CD14-positive monocyte (primary cell): ENCODE measurements at regions not wholly inside any gene's neighbourhood (a gene's known extent, or its start where the extent isn't known, plus 50 kb on each side); places are given as distances from the start of the nearest gene placed in this dataset.

Experiments
- DNase-seq, 3 donors: peaks; one replicate each; pipeline ENCODE4 v3.0.0-alpha.2; 2011 to 2022
- H2AFZ ChIP-seq: 2 replicates; pipeline ENCODE4 v1.6.0; 2012; ENCODE audit warnings: mild to moderate bottlenecking, low read depth, low read length, inconsistent platforms; ENCODE audit not compliant: insufficient read depth, poor library complexity, severe bottlenecking
- H3K27ac ChIP-seq, 2 donors: 1 replicate in 1 of 2; 2 replicates in 1 of 2; pipeline ENCODE4 v1.5.1; 2012 to 2013; ENCODE audit warnings: low read length in 2 of 2, control low read depth in 1 of 2, inconsistent platforms in 1 of 2, low read depth in 1 of 2, mild to moderate bottlenecking in 1 of 2
- H3K27me3 ChIP-seq, 2 donors: one replicate each; pipeline versions ENCODE4 v1.6.0 to v1.6.1; 2011 to 2013; ENCODE audit warnings: low read length in 2 of 2; ENCODE audit not compliant: control insufficient read depth in 2 of 2, insufficient read depth in 2 of 2
- H3K36me3 ChIP-seq, 2 donors: replicated peaks in 1 of 2; 1 replicate in 1 of 2; 2 replicates in 1 of 2; pipeline versions ENCODE4 v1.5.1 to v1.6.1; 2012 to 2013; ENCODE audit warnings: low read length in 2 of 2, control low read depth in 1 of 2, inconsistent platforms in 1 of 2, mild to moderate bottlenecking in 1 of 2; ENCODE audit not compliant: insufficient read depth in 2 of 2, control insufficient read depth in 1 of 2
- H3K4me1 ChIP-seq, 2 donors: 1 replicate in 1 of 2; 2 replicates in 1 of 2; pipeline versions ENCODE4 v1.5.1 to v1.6.1; 2012 to 2013; ENCODE audit warnings: low read length in 2 of 2, control low read depth in 1 of 2, inconsistent platforms in 1 of 2, mild to moderate bottlenecking in 1 of 2, moderate library complexity in 1 of 2; ENCODE audit not compliant: insufficient read depth in 2 of 2, control insufficient read depth in 1 of 2
- H3K4me2 ChIP-seq: replicated peaks from 2 replicates; pipeline ENCODE3; 2012; ENCODE audit warnings: low read length, moderate library complexity, mild to moderate bottlenecking; ENCODE audit not compliant: poor library complexity, severe bottlenecking; ENCODE audit errors: extremely low read depth
- H3K4me3 ChIP-seq, 3 experiments: fragments of 200-600 bp in 1 of 3; sonication (generic) in 1 of 3; replicated peaks in 1 of 3; 1 replicate in 2 of 3; 2 replicates in 1 of 3; pipeline ENCODE4 v1.5.1; 2011 to 2013; ENCODE audit warnings: low read length in 3 of 3, mild to moderate bottlenecking in 3 of 3, control low read depth in 2 of 3, low read depth in 2 of 3, inconsistent platforms in 1 of 3, moderate library complexity in 1 of 3
- H3K79me2 ChIP-seq: 2 replicates; pipeline ENCODE4 v1.6.0; 2012; ENCODE audit warnings: mild to moderate bottlenecking, control low read depth, inconsistent platforms, low read length, moderate library complexity; ENCODE audit not compliant: insufficient read depth
- H3K9ac ChIP-seq: 2 replicates; pipeline ENCODE4 v1.6.0; 2017; ENCODE audit warnings: low read length, mild to moderate bottlenecking; ENCODE audit not compliant: insufficient read depth, poor library complexity, severe bottlenecking
- H3K9me3 ChIP-seq, 2 donors: replicated peaks in 1 of 2; 1 replicate in 1 of 2; 2 replicates in 1 of 2; pipeline versions ENCODE4 v1.5.1 to v1.6.1; 2012 to 2013; ENCODE audit warnings: low read length in 2 of 2, control low read depth in 1 of 2; ENCODE audit not compliant: control insufficient read depth in 1 of 2, insufficient read depth in 1 of 2
- H4K20me1 ChIP-seq: 2 replicates; pipeline ENCODE4 v1.6.0; 2012; ENCODE audit warnings: mild to moderate bottlenecking, low read length, control low read depth, moderate library complexity; ENCODE audit not compliant: insufficient read depth
- H3K27ac Mint-ChIP-seq, 7 donors: one replicate each; pipeline ENCODE4 v1.8.0; 2020; ENCODE audit warnings: mild to moderate bottlenecking in 7 of 7, mixed read lengths in 7 of 7, moderate library complexity in 6 of 7, inconsistent platforms in 2 of 7
- H3K27me3 Mint-ChIP-seq, 3 donors: one replicate each; pipeline ENCODE4 v1.8.0; 2021 to 2022; ENCODE audit warnings: low read depth in 3 of 3, mild to moderate bottlenecking in 3 of 3, mixed read lengths in 3 of 3, moderate library complexity in 3 of 3, inconsistent platforms in 1 of 3
- H3K36me3 Mint-ChIP-seq, 2 donors: one replicate each; pipeline ENCODE4 v1.8.0; 2020; ENCODE audit warnings: mixed read lengths in 2 of 2, inconsistent platforms in 1 of 2, mild to moderate bottlenecking in 1 of 2
- H3K4me1 Mint-ChIP-seq: one replicate; pipeline ENCODE4 v1.8.0; 2020; ENCODE audit warnings: mild to moderate bottlenecking, mixed read lengths
- H3K4me3 Mint-ChIP-seq, 2 donors: one replicate each; pipeline ENCODE4 v1.8.0; 2020; ENCODE audit warnings: mild to moderate bottlenecking in 2 of 2, mixed read lengths in 2 of 2, moderate library complexity in 1 of 2
- H3K9me3 Mint-ChIP-seq, 7 donors: one replicate each; pipeline ENCODE4 v1.8.0; 2020 to 2022; ENCODE audit warnings: mixed read lengths in 7 of 7, mild to moderate bottlenecking in 6 of 7, moderate library complexity in 6 of 7, inconsistent platforms in 2 of 7
- CTCF ChIP-seq: fragments of 200-600 bp; IDR thresholded peaks from one replicate; pipeline ENCODE4 v1.8.0; 2022; ENCODE audit warnings: antibody characterized with exemption, mild to moderate bottlenecking
- WGBS: methylation state at CpG from one replicate; pipeline ENCODE4 v1.1.5; 2013; ENCODE audit warnings: missing lambda C conversion rate; ENCODE audit not compliant: insufficient coverage; 5-methylcytosine and 5-hydroxymethylcytosine counted together
- intact Hi-C, 2 donors: fragments of 100-400 bp; cut with micrococcal nuclease; formaldehyde crosslinking; loops; one replicate each; pipeline versions ENCODE4 v1.15.0 to v1.15.1; 2023

- no CpG with 5 or more reads among the region's 7 CpGs for WGBS
- intact Hi-C loops = no loop called here
- H3K4me3 ChIP-seq = no peak overlapping the region
- no peaks in the 10 kb centered on the region for H3K4me1 Mint-ChIP-seq
- no peak overlapping the region for H3K27ac ChIP-seq
- H3K36me3 ChIP-seq = no peaks in the 10 kb centered on the region
- no peak overlapping the region for H3K4me2 ChIP-seq
- H3K36me3 Mint-ChIP-seq = no peaks in the 10 kb centered on the region
- TF ChIP-seq CTCF = no peak
- DNase-seq = no peak
- no peak overlapping the region for H2AFZ ChIP-seq
- peaks cover 0 to 3% (median 2%) of the 10 kb centered on the region in 7 donors for H3K9me3 Mint-ChIP-seq
- H3K79me2 ChIP-seq = no peaks in the 10 kb centered on the region
- no peaks in the 10 kb centered on the region for H3K9me3 ChIP-seq
- H3K9ac ChIP-seq = no peak overlapping the region
- H3K27me3 Mint-ChIP-seq = peaks cover 0 to 5% (median 5%) of the 10 kb centered on the region in 3 donors
- no peak overlapping the region for H3K4me3 Mint-ChIP-seq
- H3K4me1 ChIP-seq = no peaks in the 10 kb centered on the region
- no peak overlapping the region for H3K27ac Mint-ChIP-seq
- H4K20me1 ChIP-seq = no peaks in the 10 kb centered on the region
- no peaks in the 10 kb centered on the region for H3K27me3 ChIP-seq
Observed at GRCh38 chr16:73565263-73565662, 517.3 kb upstream of the ZFHX3 start.

GRCh38 chr16:73563709-73564108 is 515.8 kb upstream of the ZFHX3 start:
- no peak overlapping the region for H3K4me3 Mint-ChIP-seq
- Histone ChIP-seq H3K4me2 (no peak overlapping the region), H3K4me1 (no peaks in the 10 kb centered on the region), H3K9me3 (no peaks in the 10 kb centered on the region), H3K79me2 (no peaks in the 10 kb centered on the region), H3K27me3 (no peaks in the 10 kb centered on the region), H3K9ac (no peak overlapping the region), H3K27ac (no peak overlapping the region), H3K36me3 (no peaks in the 10 kb centered on the region), H2AFZ (no peak overlapping the region), H3K4me3 (no peak overlapping the region), H4K20me1 (no peaks in the 10 kb centered on the region)
- H3K36me3 Mint-ChIP-seq = no peaks in the 10 kb centered on the region
- no peak for TF ChIP-seq CTCF
- WGBS = no CpG with 5 or more reads among the region's 3 CpGs
- H3K27ac Mint-ChIP-seq = no peak overlapping the region
- intact Hi-C loops = no loop called here
- H3K9me3 Mint-ChIP-seq = peaks cover 0 to 3% (median 2%) of the 10 kb centered on the region in 7 donors
- H3K4me1 Mint-ChIP-seq = no peaks in the 10 kb centered on the region
- no peak for DNase-seq
- H3K27me3 Mint-ChIP-seq = peaks cover 0 to 4% (median 3%) of the 10 kb centered on the region in 3 donors
